CD4-positive, alpha-beta T cell treated with Interleukin-2 at 100 ng/mL for 4 hours (primary cell): ENCODE measurements at regions not wholly inside any gene's neighbourhood (a gene's known extent, or its start where the extent isn't known, plus 50 kb on each side); places are given as distances from the start of the nearest gene placed in this dataset.
A peak's percentile ranks its signal among the peaks of the same experiment; 100 is the strongest.

Experiments
- DNase-seq: peaks from one replicate; pipeline ENCODE4 v3.0.0-alpha.2; 2020; ENCODE audit warnings: low spot score

GRCh38 chr19:28290963-28291657 is 921.8 kb downstream of the UQCRFS1 start:
- DNase-seq = no peak

GRCh38 chr19:28289295-28290063 is 923.5 kb downstream of the UQCRFS1 start:
- DNase-seq = no peak

GRCh38 chr19:28288572-28289264 is 924.2 kb downstream of the UQCRFS1 start:
- no peak for DNase-seq

GRCh38 chr19:28285917-28286316 is 927.0 kb downstream of the UQCRFS1 start:
- no peak for DNase-seq

GRCh38 chr19:28285078-28285477 is 927.9 kb downstream of the UQCRFS1 start:
- no peak for DNase-seq

GRCh38 chr19:28284389-28284788 is 928.6 kb downstream of the UQCRFS1 start:
- no peak for DNase-seq

- no peak for DNase-seq
Observed at GRCh38 chr19:28283592-28283991, 929.4 kb downstream of the UQCRFS1 start.

- DNase-seq = no peak
Observed at GRCh38 chr19:28281676-28282075, 931.3 kb downstream of the UQCRFS1 start.

GRCh38 chr19:28264556-28264955 is 948.4 kb downstream of the UQCRFS1 start:
- DNase-seq = no peak

GRCh38 chr19:28258829-28259228 is 954.1 kb downstream of the UQCRFS1 start:
- DNase-seq = no peak

- no peak for DNase-seq
Observed at GRCh38 chr19:28257396-28257795, 955.6 kb downstream of the UQCRFS1 start.

GRCh38 chr19:28247243-28247642 is 965.7 kb downstream of the UQCRFS1 start:
- no peak for DNase-seq

GRCh38 chr19:28245937-28246336 is 967.0 kb downstream of the UQCRFS1 start:
- DNase-seq = no peak

- DNase-seq = no peak
Observed at GRCh38 chr19:28244966-28245365, 968.0 kb downstream of the UQCRFS1 start.

- peak; percentile 0 for DNase-seq
Observed at GRCh38 chr19:28242317-28242927, 970.5 kb downstream of the UQCRFS1 start.

GRCh38 chr19:28239270-28239669 is 973.7 kb downstream of the UQCRFS1 start:
- no peak for DNase-seq

GRCh38 chr19:28238270-28238820 is 974.6 kb downstream of the UQCRFS1 start:
- DNase-seq = no peak

GRCh38 chr19:28235606-28236125 is 977.3 kb downstream of the UQCRFS1 start:
- no peak for DNase-seq

- DNase-seq = no peak
Observed at GRCh38 chr19:28234637-28235036, 978.3 kb downstream of the UQCRFS1 start.

- no peak for DNase-seq
Observed at GRCh38 chr19:28228854-28229253, 984.1 kb downstream of the UQCRFS1 start.

- no peak for DNase-seq
Observed at GRCh38 chr19:28224441-28224840, 988.5 kb downstream of the UQCRFS1 start.

GRCh38 chr19:28221736-28222135 is 991.2 kb downstream of the UQCRFS1 start:
- no peak for DNase-seq
